CD4-positive, alpha-beta T cell treated with Interleukin-10 for 1 hour (primary cell): ENCODE measurements at regions not wholly inside any gene's neighbourhood (a gene's known extent, or its start where the extent isn't known, plus 50 kb on each side); places are given as distances from the start of the nearest gene placed in this dataset.

Source experiments
- DNase-seq: peaks from one replicate; pipeline ENCODE4 v3.0.0-alpha.2; 2020

DNA sequence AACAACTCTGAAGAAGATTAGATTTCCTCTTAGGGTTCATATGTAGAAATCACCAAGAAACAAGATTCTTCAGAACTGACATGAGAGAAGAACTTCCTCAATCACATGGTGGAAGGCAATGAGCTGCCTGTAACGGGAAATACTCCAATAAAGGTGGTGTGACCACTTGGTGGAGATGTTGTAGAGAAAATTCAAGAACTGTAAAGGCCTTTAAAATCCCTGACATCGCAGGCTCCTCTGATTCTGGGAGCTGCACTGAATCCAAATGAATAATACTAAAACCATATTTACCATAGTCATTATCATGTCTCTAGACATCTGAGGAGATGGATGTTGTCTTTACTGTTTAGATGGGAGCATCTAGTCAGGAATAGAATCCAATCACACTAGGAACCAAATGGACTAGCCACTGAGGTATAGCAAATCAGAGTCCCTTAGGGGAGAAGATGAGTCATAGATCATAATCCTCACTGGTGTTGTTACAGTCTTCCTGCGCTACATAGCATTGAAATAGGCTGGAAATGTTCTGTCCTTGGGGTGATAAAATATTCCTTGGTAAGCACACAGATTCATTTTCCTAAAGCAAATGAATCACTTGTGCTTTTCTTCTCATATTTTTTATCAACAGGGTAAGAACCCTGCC lies 321.6 kb upstream of the TENM4 start:
- DNase-seq, result no peak

DNA sequence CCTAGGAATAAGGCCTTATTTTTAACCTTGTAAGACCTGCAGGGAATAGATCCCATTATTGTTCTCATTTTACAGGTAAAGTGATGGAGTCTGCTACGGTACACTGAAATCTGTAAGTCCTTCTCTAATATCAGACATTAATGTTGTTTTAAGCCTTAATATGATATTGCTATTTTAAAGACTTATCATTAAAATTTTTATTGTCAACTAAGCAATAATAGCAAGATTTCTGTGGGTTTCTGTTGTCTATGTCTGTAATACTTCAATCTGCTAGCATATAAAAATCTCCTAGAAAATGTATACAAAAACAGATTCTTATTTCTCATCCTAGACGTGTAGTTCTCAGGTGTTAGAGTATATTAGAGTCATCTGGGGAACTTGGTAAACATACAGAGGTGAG lies 317.5 kb upstream of the TENM4 start:
- DNase-seq, result no peak

GRCh38 chr11:79747406-79747805 lies 306.6 kb upstream of the TENM4 start:
- no peak for DNase-seq

GRCh38 chr11:79744941-79745340 lies 304.1 kb upstream of the TENM4 start:
- no peak for DNase-seq

DNA sequence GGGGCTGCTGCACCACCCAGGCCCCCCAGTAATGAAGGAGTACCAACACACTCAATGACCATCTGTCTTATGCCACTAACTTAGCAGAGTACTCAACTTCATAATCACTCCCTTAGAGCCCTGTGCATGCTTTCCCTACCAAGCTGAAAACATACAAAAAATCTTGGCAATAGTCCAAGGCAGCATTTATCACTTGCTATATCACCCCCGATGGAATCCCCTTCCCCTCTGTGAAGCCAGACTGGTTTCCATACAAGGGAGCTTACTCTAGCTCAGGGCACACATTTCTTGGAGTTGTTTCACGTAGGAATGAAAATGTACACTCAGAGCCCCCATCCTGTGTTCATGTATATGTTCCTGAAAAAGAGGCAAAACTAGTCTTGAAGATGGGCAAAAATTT lies 301.3 kb upstream of the TENM4 start:
- DNase-seq, result no peak

- DNase-seq, result no peak
Measured at GRCh38 chr11:79739591-79739990, 298.8 kb upstream of the TENM4 start.

DNA sequence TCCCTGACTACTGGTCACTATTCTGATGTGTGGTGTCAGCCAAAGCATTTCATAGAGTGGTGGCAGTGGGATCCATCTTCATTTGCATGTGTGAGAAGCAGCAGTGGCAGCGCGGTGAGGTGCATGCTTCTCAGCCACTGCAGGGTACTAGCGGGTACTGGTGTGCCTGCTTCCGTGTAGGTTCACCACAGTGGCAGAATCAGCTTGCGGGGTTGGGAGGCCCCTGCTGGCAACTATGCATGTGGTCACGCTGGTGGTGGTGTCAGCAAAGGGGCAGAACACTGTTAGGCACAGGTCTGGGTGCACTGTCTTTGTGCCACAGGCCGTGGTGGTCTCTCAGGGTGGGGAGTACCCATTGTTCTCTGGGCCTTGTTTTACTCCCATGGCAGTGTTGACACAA lies 286.4 kb upstream of the TENM4 start:
- no peak for DNase-seq

DNA sequence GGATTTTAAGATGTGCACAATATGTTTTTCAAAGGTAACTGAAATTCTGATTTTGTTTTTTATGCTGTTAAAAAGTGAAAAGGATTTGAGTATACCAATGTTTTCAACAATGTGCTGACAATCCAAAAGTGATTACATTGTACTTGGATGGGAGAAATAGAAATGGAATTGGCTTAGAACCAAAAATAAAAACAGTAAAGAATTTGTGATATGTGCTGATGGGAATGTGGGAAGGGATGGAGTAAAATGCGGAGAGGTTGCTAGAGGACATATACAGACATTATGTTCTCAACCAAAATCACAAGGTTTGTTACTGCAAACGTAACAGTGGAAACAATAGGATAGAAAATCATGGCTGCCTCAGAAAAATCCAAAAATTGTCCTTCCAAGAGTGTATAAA lies 279.3 kb upstream of the TENM4 start:
- DNase-seq, result no peak

DNA sequence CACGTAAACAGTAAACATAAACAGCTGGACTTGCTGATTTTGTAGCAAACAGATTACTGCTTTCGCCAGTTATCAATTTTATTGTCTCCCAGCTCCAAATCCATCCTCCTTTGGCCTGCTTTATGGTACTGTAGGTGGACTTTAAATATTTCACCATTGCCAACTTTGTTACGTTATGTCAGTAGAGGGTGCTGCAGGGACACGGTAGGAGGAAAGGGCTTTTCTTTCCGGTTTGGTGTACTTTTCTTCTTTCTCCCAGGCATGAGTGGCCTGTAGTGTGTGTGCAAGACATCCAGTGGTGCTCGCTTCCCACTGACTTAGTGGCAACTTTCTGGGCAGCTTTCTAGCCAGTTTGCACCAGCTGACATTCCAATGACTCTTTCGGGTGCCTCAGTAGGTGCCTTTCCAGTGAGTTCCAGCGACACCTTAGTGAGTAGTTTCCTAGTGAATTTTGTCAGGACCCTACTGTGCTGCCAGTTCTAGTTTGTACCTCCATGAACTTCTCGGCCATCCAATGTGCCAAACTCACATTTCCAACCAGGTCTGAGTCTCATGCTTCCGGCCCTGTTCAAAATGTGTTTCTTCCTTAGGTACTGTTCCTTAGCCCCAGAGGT lies 267.6 kb upstream of the TENM4 start:
- no peak for DNase-seq

GRCh38 chr11:79705648-79706047 lies 264.8 kb upstream of the TENM4 start:
- DNase-seq, result no peak

DNA sequence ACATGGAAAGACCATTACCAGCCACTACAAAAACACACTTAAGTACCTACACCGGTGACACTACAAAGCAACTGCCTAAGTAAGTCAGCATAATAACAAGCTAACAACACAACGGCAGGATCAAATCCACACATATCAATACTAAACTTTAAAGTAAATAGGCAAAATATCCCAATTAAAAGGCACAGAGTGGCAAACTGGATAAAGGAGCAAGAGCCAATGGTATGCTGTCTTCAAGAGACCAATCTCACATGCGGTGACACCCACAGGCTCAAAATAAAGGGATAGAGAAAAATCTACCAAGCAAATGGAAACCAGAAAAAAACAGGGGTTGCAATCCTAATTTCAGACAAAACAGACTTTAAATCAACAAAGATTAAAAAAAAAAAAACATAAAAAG lies 261.5 kb upstream of the TENM4 start:
- no peak for DNase-seq

DNA sequence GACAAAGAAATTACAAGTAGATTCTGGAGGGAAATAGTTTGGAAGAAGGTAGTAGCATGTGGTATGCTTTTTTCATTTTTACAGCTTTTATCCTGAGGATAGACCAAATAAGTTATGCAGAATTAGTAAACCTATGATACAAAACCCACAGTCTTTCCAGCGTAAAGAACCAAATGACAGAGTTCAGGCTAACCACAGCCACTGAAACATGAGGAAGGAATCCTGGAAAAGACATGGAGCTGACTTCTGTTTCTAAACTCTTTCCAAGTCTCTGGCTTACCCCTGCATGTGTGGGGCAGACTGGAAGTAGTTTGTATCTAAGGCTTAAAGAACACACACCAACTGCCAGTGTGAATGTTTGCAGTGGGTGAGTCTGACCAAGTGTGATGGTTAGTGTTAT lies 258.4 kb upstream of the TENM4 start:
- no peak for DNase-seq

GRCh38 chr11:79697905-79698304 lies 257.1 kb upstream of the TENM4 start:
- no peak for DNase-seq

DNA sequence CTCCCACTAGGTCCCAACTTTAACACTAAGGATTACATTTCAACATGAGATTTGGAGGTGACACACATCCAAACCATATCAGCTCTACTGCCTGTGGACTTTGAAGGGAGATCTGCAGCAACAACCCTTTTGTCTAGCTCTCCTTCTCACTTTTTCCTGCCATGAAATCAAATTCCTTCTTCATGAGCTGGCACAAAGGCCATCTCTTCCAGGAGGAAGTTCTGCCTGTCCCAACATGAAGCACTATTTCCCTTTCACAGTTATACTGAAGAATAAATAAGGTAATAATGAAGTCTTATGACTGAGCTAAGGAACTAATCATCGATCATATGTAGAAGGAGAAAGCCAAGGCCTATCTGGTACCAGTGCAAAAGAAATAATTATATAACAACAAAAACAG lies 253.5 kb upstream of the TENM4 start:
- DNase-seq, result no peak

- DNase-seq, result no peak
Measured at GRCh38 chr11:79691445-79691844, 250.6 kb upstream of the TENM4 start.

DNA sequence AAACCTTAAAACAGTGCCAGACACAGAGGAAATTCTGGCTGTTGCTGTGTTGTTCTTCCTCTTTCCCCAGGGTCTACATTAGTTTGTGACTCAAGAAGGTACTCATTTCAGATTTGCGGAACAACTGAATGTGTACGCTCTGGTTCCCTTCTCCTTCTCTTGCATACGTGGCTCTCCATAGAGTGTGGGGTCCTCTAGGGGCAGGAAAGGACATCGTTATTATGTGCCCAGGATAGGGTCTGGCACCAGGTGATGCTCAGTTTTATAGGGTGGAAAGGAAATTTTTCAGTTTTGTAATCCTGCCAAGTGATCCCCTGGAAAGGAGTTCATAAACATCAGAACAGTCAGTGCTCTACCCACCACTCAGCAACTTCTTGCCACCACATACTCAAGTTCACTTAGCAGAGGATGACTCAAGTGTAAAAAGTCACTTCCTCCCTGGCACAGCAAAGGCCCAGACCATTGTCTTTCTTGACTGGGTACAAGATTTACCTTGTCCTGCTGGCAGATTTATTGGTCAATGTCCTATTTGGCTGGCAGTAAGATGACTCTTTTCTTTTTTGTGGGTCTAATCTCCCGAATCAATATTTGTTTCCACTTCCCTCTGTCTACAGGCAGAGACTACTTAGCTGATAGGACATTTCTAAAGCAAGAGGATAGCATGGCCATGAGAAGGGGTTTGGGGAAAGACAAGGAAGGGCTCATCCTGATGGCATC lies 246.0 kb upstream of the TENM4 start:
- DNase-seq, result no peak

- DNase-seq, result no peak
Measured at GRCh38 chr11:79683930-79684329, 243.1 kb upstream of the TENM4 start.

GRCh38 chr11:79678780-79679452 lies 238.1 kb upstream of the TENM4 start:
- no peak for DNase-seq

- DNase-seq, result no peak
Measured at GRCh38 chr11:79676396-79676795, 235.6 kb upstream of the TENM4 start.

- no peak for DNase-seq
Measured at GRCh38 chr11:79675081-79675480, 234.3 kb upstream of the TENM4 start.

DNA sequence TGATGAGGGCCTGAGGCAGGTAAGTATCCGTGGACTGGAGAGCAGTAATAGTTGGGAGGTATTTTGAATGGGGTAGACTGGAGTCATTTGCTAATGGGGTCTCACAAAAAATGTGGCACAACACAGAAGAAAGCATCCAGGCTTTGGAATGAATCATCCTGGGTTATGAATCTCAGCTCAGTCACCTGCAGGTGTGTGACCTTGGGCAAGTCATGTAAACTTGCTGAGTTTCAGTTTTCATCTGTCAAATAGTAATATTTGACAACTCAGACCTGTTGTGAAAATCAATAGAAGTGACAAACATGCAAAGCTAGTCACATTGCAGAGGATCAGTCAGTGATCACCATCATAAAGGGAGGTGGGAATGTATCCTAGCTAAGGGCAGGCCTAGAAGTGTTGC lies 232.0 kb upstream of the TENM4 start:
- no peak for DNase-seq

GRCh38 chr11:79671401-79671800 lies 230.6 kb upstream of the TENM4 start:
- no peak for DNase-seq

- DNase-seq, result no peak
Measured at GRCh38 chr11:79670882-79671281, 230.1 kb upstream of the TENM4 start.

DNA sequence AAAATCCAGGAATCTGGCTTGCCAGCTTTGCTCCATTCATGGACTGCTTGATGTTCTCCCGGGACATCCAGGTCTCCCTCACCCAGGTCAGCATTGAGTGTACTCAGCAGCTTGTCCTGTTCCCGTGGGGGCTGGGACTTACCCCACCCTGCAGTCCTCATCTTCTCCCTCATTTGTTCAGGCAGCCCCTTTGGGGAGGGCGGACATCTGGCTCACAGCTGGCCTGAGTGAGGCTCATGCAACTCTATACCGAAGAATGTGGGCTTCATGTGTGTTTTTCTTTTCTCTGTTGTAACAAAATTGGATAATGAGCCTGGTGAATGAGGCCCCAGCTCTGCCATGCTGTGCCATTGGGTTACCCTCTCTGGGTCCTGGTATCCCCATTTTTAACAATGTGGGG lies 227.7 kb upstream of the TENM4 start:
- DNase-seq, result no peak
